Activated CD4-positive, alpha-beta T cell treated with anti-CD3 and anti-CD28 coated beads, Interleukin-2, Interleukin-4, amounts not matched to agents 100 ng/mL and 50 ng/mL, durations not matched to agents 16 hours and 8 hours (primary cell): ENCODE measurements at regions not wholly inside any gene's neighbourhood (a gene's known extent, or its start where the extent isn't known, plus 50 kb on each side); places are given as distances from the start of the nearest gene placed in this dataset.
A peak's percentile ranks its signal among the peaks of the same experiment; 100 is the strongest.
"Not testable (repeated sequence)": the region's sequence is repeated elsewhere in the genome, so short reads cannot be mapped to it uniquely, and the experiment has no call there.

Source experiments
- DNase-seq: peaks from one replicate; pipeline ENCODE4 v3.0.0-alpha.2; 2020; ENCODE audit warnings: low spot score

GRCh38 chr2:66632882-66633281 lies 198.0 kb downstream of the MEIS1 start:
- not testable (repeated sequence) for DNase-seq

GRCh38 chr2:66633631-66634030 lies 198.7 kb downstream of the MEIS1 start:
- DNase-seq, result no peak

- DNase-seq, result no peak
Measured at GRCh38 chr2:66634784-66635183, 199.9 kb downstream of the MEIS1 start.

GRCh38 chr2:66641685-66642084 lies 206.8 kb downstream of the MEIS1 start:
- no peak for DNase-seq

GRCh38 chr2:66648081-66648480 lies 213.2 kb downstream of the MEIS1 start:
- not testable (repeated sequence) for DNase-seq

- no peak for DNase-seq
Measured at GRCh38 chr2:66649006-66649405, 214.1 kb downstream of the MEIS1 start.

GRCh38 chr2:66651295-66651694 lies 216.4 kb downstream of the MEIS1 start:
- no peak for DNase-seq

- no peak for DNase-seq
Measured at GRCh38 chr2:66660804-66661203, 225.9 kb downstream of the MEIS1 start.

- no peak for DNase-seq
Measured at GRCh38 chr2:66661253-66662173, 226.6 kb downstream of the MEIS1 start.

GRCh38 chr2:66665124-66665984 lies 230.4 kb downstream of the MEIS1 start:
- no peak for DNase-seq

GRCh38 chr2:66667301-66667700 lies 232.4 kb downstream of the MEIS1 start:
- no peak for DNase-seq

GRCh38 chr2:66673286-66673685 lies 238.4 kb downstream of the MEIS1 start:
- DNase-seq, result no peak

GRCh38 chr2:66674087-66674486 lies 239.2 kb downstream of the MEIS1 start:
- no peak for DNase-seq

- no peak for DNase-seq
Measured at GRCh38 chr2:66675591-66675990, 240.7 kb downstream of the MEIS1 start.

GRCh38 chr2:66679442-66679841 lies 244.5 kb downstream of the MEIS1 start:
- no peak for DNase-seq

- DNase-seq, result no peak
Measured at GRCh38 chr2:66682476-66682875, 247.6 kb downstream of the MEIS1 start.

- DNase-seq, result no peak
Measured at GRCh38 chr2:66683064-66683463, 248.1 kb downstream of the MEIS1 start.

- DNase-seq, result no peak
Measured at GRCh38 chr2:66683599-66683998, 248.7 kb downstream of the MEIS1 start.

GRCh38 chr2:66684289-66684688 lies 249.4 kb downstream of the MEIS1 start:
- no peak for DNase-seq

GRCh38 chr2:66686755-66687154 lies 251.8 kb downstream of the MEIS1 start:
- DNase-seq, result peak; percentile 22

- no peak for DNase-seq
Measured at GRCh38 chr2:66688951-66689350, 254.0 kb downstream of the MEIS1 start.

GRCh38 chr2:66689456-66690051 lies 254.6 kb downstream of the MEIS1 start:
- no peak for DNase-seq
